ENCODE measurements at regions not wholly inside any gene's neighbourhood (a gene's known extent, or its start where the extent isn't known, plus 50 kb on each side); places are given as distances from the start of the nearest gene placed in this dataset.
"Not testable (repeated sequence)": the region's sequence is repeated elsewhere in the genome, so short reads cannot be mapped to it uniquely, and the experiment has no call there.

GRCh38 chr22:25281675-25282345, 62.4 kb downstream of the CRYBB2 start:
- no peak for DNase-seq

- no peak for DNase-seq
Measured at GRCh38 chr22:25282346-25282670, 62.9 kb downstream of the CRYBB2 start.

- no peak for DNase-seq
Measured at GRCh38 chr22:25282671-25283561, 63.5 kb downstream of the CRYBB2 start.

- DNase-seq, result not testable (repeated sequence)
Measured at GRCh38 chr22:25288481-25288880, 69.0 kb downstream of the CRYBB2 start.

GRCh38 chr22:25301912-25302311, 82.5 kb downstream of the CRYBB2 start:
- DNase-seq, result not testable (repeated sequence)

- not testable (repeated sequence) for DNase-seq
Measured at GRCh38 chr22:25309586-25309985, 90.1 kb downstream of the CRYBB2 start.

- DNase-seq, result not testable (repeated sequence)
Measured at GRCh38 chr22:25311924-25312323, 92.5 kb downstream of the CRYBB2 start.

- no peak for DNase-seq
Measured at GRCh38 chr22:25318081-25318823, 98.8 kb downstream of the CRYBB2 start.

GRCh38 chr22:25327018-25327755, 107.7 kb downstream of the CRYBB2 start:
- DNase-seq, result no peak

- DNase-seq, result no peak
Measured at GRCh38 chr22:25331050-25331449, 111.6 kb downstream of the CRYBB2 start.

- not testable (repeated sequence) for DNase-seq
Measured at GRCh38 chr22:25331911-25332310, 112.5 kb downstream of the CRYBB2 start.

GRCh38 chr22:25332386-25332785, 112.9 kb downstream of the CRYBB2 start:
- no peak for DNase-seq

- DNase-seq, result peak; percentile 1 to 2
Measured at GRCh38 chr22:25334162-25334490, 114.7 kb downstream of the CRYBB2 start.

- not testable (repeated sequence) for DNase-seq
Measured at GRCh38 chr22:25334631-25335030, 115.2 kb downstream of the CRYBB2 start.

GRCh38 chr22:25335276-25335675, 115.8 kb downstream of the CRYBB2 start:
- DNase-seq, result not testable (repeated sequence)

- not testable (repeated sequence) for DNase-seq
Measured at GRCh38 chr22:25340536-25340935, 121.1 kb downstream of the CRYBB2 start.

- DNase-seq, result not testable (repeated sequence)
Measured at GRCh38 chr22:25344366-25344765, 124.9 kb downstream of the CRYBB2 start.

- no peak for DNase-seq
Measured at GRCh38 chr22:25346859-25347751, 127.7 kb downstream of the CRYBB2 start.

GRCh38 chr22:25347752-25348102, 128.3 kb downstream of the CRYBB2 start:
- no peak for DNase-seq

GRCh38 chr22:25348391-25348790, 129.0 kb downstream of the CRYBB2 start:
- DNase-seq, result no peak

- DNase-seq, result not testable (repeated sequence)
Measured at GRCh38 chr22:25348996-25349395, 129.6 kb downstream of the CRYBB2 start.

- DNase-seq, result no peak
Measured at GRCh38 chr22:25350551-25350971, 131.1 kb downstream of the CRYBB2 start.

Data from hippocampal formation (tissue), 2 donors.